ENCODE measurements at regions not wholly inside any gene's neighbourhood (a gene's known extent, or its start where the extent isn't known, plus 50 kb on each side); places are given as distances from the start of the nearest gene placed in this dataset.

DNA sequence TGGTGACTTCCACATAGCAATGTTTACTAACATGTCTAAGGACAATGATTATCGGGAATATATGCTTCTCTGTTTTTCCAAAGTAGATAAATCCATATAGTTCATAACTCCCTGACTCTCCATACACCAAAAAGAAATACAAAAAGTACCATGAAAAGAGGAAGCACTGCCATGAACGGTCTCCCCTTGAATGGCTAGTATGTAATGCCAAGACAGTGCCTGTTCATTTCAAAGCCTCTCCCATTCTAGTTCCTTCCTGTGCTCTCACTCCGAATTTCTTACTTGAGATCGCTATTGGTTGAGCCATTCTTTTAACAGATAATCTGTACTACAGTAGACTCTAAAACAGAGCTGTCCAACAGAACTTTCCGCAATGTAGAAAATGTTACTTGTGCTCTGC, 54.8 kb upstream of the EDN1 start:
- H3K9ac ChIP-seq (replicated peaks in 1 of 4; ENCODE audit: extremely low read depth in 1 of 4, low read depth in 3 of 4, low read length in 3 of 4) = no peak overlapping the region
- no peaks in the 10 kb centered on the region for H3K27me3 ChIP-seq (replicated peaks in 1 of 4; ENCODE audit: control insufficient read depth in 3 of 4, extremely low read depth in 1 of 4, insufficient read depth in 3 of 4, low read length in 3 of 4)
- H2BK120ac ChIP-seq (replicated peaks; ENCODE audit: low read depth, low read length) = no peak overlapping the region
- ChIA-PET POLR2A (ENCODE audit: partially characterized antibody) (no interaction called here), CTCF (ENCODE audit: partially characterized antibody) (interaction anchor here (0.7 kb wide), 1 partner anchor 130 kb away, joined by 3 read pairs; no protein-coding TSS in a partner anchor)
- no peak overlapping the region for H2BK20ac ChIP-seq (ENCODE audit: low read length)
- no peak for DNase-seq (ENCODE audit: low read depth in 1 of 2, low spot score in 2 of 2)
- H4K20me1 ChIP-seq (replicated peaks in 1 of 2; ENCODE audit: control insufficient read depth in 1 of 2, insufficient read depth in 2 of 2, low read length in 2 of 2) = no peaks in the 10 kb centered on the region
- no peak overlapping the region for H4K8ac ChIP-seq (ENCODE audit: extremely low read depth, insufficient read depth, low read length)
- FAIRE-seq = no peak
- 93% methylated on average over 5 of the region's 5 CpGs; no CpG with 5 or more reads in 1 of the 2 experiments for WGBS, 2 experiments (ENCODE audit: extremely low coverage in 1 of 2, insufficient coverage in 1 of 2, insufficient read length in 1 of 2, insufficient replicate concordance in 2 of 2, low coverage in 1 of 2, low lambda C conversion rate in 2 of 2, missing lambda C conversion rate in 1 of 2)
- no peaks in the 10 kb centered on the region for H3K79me1 ChIP-seq (ENCODE audit: low read depth, low read length)
- no peak overlapping the region for H2BK12ac ChIP-seq (ENCODE audit: low read depth, low read length)
- no peaks in the 10 kb centered on the region for H3K79me2 ChIP-seq (ENCODE audit: control insufficient read depth in 1 of 2, insufficient read depth in 2 of 2, low read length in 2 of 2)
- no peak overlapping the region for H4K91ac ChIP-seq (replicated peaks; ENCODE audit: insufficient read length, low read length)
- no peak overlapping the region for H3K23ac ChIP-seq (ENCODE audit: insufficient read length)
- peaks cover 0 to 7% (median 1%) of the 10 kb centered on the region in 4 experiments; a peak in 2 of 7 replicates for H3K4me1 ChIP-seq (replicated peaks in 1 of 4; ENCODE audit: control insufficient read depth in 3 of 4, insufficient read depth in 4 of 4, low read length in 3 of 4)
- no peak overlapping the region for H3K27ac ChIP-seq (ENCODE audit: low read depth, low read length)
- no peak overlapping the region for H2AFZ ChIP-seq (ENCODE audit: low read length)
- H3K4me3 ChIP-seq (ENCODE audit: extremely low read depth in 1 of 4, insufficient read depth in 2 of 4, low read depth in 3 of 4, low read length in 4 of 4) = no peak overlapping the region
- H3K36me3 ChIP-seq (ENCODE audit: control insufficient read depth in 2 of 4, insufficient read depth in 4 of 4, low read length in 3 of 4) = no peaks in the 10 kb centered on the region
- H3K4ac ChIP-seq (replicated peaks; ENCODE audit: insufficient read length, low read depth, low read length) = no peak overlapping the region
- no peak overlapping the region for H3K4me2 ChIP-seq (ENCODE audit: insufficient read depth in 1 of 2, low read depth in 2 of 2, low read length in 2 of 2)
- H3K56ac ChIP-seq (replicated peaks; ENCODE audit: insufficient read length, low read depth, low read length) = no peak overlapping the region
- H3K18ac ChIP-seq (ENCODE audit: extremely low read depth, low read length) = no peak overlapping the region
- no peaks in the 10 kb centered on the region for H3K9me3 ChIP-seq (ENCODE audit: insufficient read depth in 2 of 2, low read depth in 1 of 2, low read length in 1 of 2)
- H2AK5ac ChIP-seq (ENCODE audit: low read depth, low read length) = no peak overlapping the region
- no peak for TF ChIP-seq CBX5 (IDR thresholded peaks at IDR 0.05; ENCODE audit: low read depth, low read length)
- TF ChIP-seq, protein P1, sequence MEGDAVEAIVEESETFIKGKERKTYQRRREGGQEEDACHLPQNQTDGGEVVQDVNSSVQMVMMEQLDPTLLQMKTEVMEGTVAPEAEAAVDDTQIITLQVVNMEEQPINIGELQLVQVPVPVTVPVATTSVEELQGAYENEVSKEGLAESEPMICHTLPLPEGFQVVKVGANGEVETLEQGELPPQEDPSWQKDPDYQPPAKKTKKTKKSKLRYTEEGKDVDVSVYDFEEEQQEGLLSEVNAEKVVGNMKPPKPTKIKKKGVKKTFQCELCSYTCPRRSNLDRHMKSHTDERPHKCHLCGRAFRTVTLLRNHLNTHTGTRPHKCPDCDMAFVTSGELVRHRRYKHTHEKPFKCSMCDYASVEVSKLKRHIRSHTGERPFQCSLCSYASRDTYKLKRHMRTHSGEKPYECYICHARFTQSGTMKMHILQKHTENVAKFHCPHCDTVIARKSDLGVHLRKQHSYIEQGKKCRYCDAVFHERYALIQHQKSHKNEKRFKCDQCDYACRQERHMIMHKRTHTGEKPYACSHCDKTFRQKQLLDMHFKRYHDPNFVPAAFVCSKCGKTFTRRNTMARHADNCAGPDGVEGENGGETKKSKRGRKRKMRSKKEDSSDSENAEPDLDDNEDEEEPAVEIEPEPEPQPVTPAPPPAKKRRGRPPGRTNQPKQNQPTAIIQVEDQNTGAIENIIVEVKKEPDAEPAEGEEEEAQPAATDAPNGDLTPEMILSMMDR (IDR thresholded peaks at IDR 0.05; ENCODE audit: control extremely low read depth in 1 of 3, insufficient read depth in 1 of 3, low read depth in 1 of 3, low read length in 3 of 3) = no peak
- no peak for TF ChIP-seq RFX5 (IDR thresholded peaks at IDR 0.05; ENCODE audit: borderline replicate concordance, low read depth, low read length)
- TF ChIP-seq EZH2 (IDR thresholded peaks at IDR 0.05; ENCODE audit: low read depth, low read length, severe bottlenecking) = no peak
- H4K5ac ChIP-seq (ENCODE audit: insufficient read length, low read depth, low read length) = no peak overlapping the region
- H2BK15ac ChIP-seq (ENCODE audit: low read length) = no peak overlapping the region
- H3K23me2 ChIP-seq (ENCODE audit: low read depth, low read length) = no peaks in the 10 kb centered on the region
- H3K14ac ChIP-seq (ENCODE audit: insufficient read length) = no peak overlapping the region
- no peak overlapping the region for H2BK5ac ChIP-seq (ENCODE audit: low read depth, low read length)
